ENCODE measurements at regions not wholly inside any gene's neighbourhood (a gene's known extent, or its start where the extent isn't known, plus 50 kb on each side); places are given as distances from the start of the nearest gene placed in this dataset.

DNA sequence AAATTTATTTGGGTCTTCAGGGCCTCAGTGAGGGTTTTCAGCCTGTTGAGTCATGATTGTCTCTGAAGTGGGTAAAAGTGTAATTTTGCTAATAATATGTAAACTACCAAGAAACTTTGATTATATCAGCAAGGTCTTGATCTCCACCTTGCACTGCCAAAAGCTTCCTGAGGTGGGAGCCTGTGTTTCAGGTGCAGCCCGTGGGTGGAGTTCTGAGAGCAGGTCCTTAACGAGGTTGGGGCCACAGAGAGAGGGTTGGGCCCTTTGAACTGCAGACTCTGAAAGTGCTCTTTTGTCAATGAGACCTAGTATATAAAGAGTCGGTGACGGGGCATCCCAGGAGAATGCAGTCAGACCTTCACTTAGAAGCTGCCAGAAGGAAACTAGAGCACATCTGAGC, 129.7 kb upstream of the MAP3K4 start:
- TF ChIP-seq, protein P1, sequence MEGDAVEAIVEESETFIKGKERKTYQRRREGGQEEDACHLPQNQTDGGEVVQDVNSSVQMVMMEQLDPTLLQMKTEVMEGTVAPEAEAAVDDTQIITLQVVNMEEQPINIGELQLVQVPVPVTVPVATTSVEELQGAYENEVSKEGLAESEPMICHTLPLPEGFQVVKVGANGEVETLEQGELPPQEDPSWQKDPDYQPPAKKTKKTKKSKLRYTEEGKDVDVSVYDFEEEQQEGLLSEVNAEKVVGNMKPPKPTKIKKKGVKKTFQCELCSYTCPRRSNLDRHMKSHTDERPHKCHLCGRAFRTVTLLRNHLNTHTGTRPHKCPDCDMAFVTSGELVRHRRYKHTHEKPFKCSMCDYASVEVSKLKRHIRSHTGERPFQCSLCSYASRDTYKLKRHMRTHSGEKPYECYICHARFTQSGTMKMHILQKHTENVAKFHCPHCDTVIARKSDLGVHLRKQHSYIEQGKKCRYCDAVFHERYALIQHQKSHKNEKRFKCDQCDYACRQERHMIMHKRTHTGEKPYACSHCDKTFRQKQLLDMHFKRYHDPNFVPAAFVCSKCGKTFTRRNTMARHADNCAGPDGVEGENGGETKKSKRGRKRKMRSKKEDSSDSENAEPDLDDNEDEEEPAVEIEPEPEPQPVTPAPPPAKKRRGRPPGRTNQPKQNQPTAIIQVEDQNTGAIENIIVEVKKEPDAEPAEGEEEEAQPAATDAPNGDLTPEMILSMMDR (IDR thresholded peaks at IDR 0.05): no peak
- TF ChIP-seq POLR2A (IDR thresholded peaks at IDR 0.05): no peak

All from Peyer's patch (tissue), 4 donors.